Endothelial cell (in vitro differentiated cells): ENCODE measurements at regions not wholly inside any gene's neighbourhood (a gene's known extent, or its start where the extent isn't known, plus 50 kb on each side); places are given as distances from the start of the nearest gene placed in this dataset.

Experiments
- DNase-seq: peaks from one replicate; pipeline ENCODE4 v3.0.0; 2021; ENCODE audit warnings: low spot score
- H3K27ac Mint-ChIP-seq: one replicate; pipeline ENCODE4 v1.8.0; 2021; ENCODE audit warnings: mixed read lengths, inconsistent platforms; ENCODE audit not compliant: unreplicated experiment
- H3K27me3 Mint-ChIP-seq: one replicate; pipeline ENCODE4 v1.8.0; 2021; ENCODE audit warnings: mild to moderate bottlenecking, moderate library complexity, mixed read lengths, inconsistent platforms; ENCODE audit not compliant: unreplicated experiment
- H3K36me3 Mint-ChIP-seq: one replicate; pipeline ENCODE4 v1.8.0; 2021; ENCODE audit warnings: mild to moderate bottlenecking, low read depth, mixed read lengths, inconsistent platforms; ENCODE audit not compliant: unreplicated experiment
- H3K4me1 Mint-ChIP-seq: one replicate; pipeline ENCODE4 v1.8.0; 2021; ENCODE audit warnings: mild to moderate bottlenecking, mixed read lengths, inconsistent platforms; ENCODE audit not compliant: unreplicated experiment
- H3K4me3 Mint-ChIP-seq: one replicate; pipeline ENCODE4 v1.8.0; 2021; ENCODE audit warnings: mild to moderate bottlenecking, mixed read lengths, inconsistent platforms; ENCODE audit not compliant: unreplicated experiment
- H3K9me3 Mint-ChIP-seq: one replicate; pipeline ENCODE4 v1.8.0; 2021; ENCODE audit warnings: mixed read lengths, inconsistent platforms; ENCODE audit not compliant: unreplicated experiment
- TF ChIP-seq, protein P1 (sequence below): fragments of 200-600 bp; sonication (generic); IDR thresholded peaks from one replicate; pipeline ENCODE4 v1.5.0; 2021; ENCODE audit warnings: antibody characterized with exemption; ENCODE audit not compliant: unreplicated experiment

GRCh38 chr1:25096307-25097150 lies 135.8 kb downstream of the SYF2 start:
- Mint-ChIP-seq H3K4me3 (no peak overlapping the region), H3K27me3 (peaks cover 5% of the 10 kb centered on the region), H3K4me1 (peaks cover 15% of the 10 kb centered on the region), H3K27ac (no peak overlapping the region), H3K36me3 (no peaks in the 10 kb centered on the region), H3K9me3 (no peaks in the 10 kb centered on the region)
- DNase-seq = no peak
- TF ChIP-seq, protein P1, sequence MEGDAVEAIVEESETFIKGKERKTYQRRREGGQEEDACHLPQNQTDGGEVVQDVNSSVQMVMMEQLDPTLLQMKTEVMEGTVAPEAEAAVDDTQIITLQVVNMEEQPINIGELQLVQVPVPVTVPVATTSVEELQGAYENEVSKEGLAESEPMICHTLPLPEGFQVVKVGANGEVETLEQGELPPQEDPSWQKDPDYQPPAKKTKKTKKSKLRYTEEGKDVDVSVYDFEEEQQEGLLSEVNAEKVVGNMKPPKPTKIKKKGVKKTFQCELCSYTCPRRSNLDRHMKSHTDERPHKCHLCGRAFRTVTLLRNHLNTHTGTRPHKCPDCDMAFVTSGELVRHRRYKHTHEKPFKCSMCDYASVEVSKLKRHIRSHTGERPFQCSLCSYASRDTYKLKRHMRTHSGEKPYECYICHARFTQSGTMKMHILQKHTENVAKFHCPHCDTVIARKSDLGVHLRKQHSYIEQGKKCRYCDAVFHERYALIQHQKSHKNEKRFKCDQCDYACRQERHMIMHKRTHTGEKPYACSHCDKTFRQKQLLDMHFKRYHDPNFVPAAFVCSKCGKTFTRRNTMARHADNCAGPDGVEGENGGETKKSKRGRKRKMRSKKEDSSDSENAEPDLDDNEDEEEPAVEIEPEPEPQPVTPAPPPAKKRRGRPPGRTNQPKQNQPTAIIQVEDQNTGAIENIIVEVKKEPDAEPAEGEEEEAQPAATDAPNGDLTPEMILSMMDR = no peak

- Mint-ChIP-seq H3K36me3 (no peaks in the 10 kb centered on the region), H3K9me3 (no peaks in the 10 kb centered on the region), H3K4me1 (peaks cover 9% of the 10 kb centered on the region), H3K27me3 (peaks cover 5% of the 10 kb centered on the region), H3K27ac (no peak overlapping the region), H3K4me3 (no peak overlapping the region)
- no peak for DNase-seq
- TF ChIP-seq, protein P1 = no peak
These were observed 136.6 kb downstream of the SYF2 start for GRCh38 chr1:25095635-25096200.

- H3K27ac Mint-ChIP-seq = no peak overlapping the region
- H3K36me3 Mint-ChIP-seq = no peaks in the 10 kb centered on the region
- TF ChIP-seq, protein P1 = no peak
- DNase-seq = no peak
- H3K9me3 Mint-ChIP-seq = no peaks in the 10 kb centered on the region
- peaks cover 5% of the 10 kb centered on the region for H3K27me3 Mint-ChIP-seq
- H3K4me3 Mint-ChIP-seq = no peak overlapping the region
- peaks cover 5% of the 10 kb centered on the region for H3K4me1 Mint-ChIP-seq
These were observed 137.3 kb downstream of the SYF2 start for GRCh38 chr1:25094995-25095394.

GRCh38 chr1:25094229-25094628 lies 138.1 kb downstream of the SYF2 start:
- TF ChIP-seq, protein P1 = no peak
- Mint-ChIP-seq H3K4me3 (no peak overlapping the region), H3K27ac (no peak overlapping the region), H3K36me3 (no peaks in the 10 kb centered on the region), H3K27me3 (peaks cover 5% of the 10 kb centered on the region), H3K9me3 (no peaks in the 10 kb centered on the region), H3K4me1 (peaks cover 5% of the 10 kb centered on the region)
- no peak for DNase-seq

DNA sequence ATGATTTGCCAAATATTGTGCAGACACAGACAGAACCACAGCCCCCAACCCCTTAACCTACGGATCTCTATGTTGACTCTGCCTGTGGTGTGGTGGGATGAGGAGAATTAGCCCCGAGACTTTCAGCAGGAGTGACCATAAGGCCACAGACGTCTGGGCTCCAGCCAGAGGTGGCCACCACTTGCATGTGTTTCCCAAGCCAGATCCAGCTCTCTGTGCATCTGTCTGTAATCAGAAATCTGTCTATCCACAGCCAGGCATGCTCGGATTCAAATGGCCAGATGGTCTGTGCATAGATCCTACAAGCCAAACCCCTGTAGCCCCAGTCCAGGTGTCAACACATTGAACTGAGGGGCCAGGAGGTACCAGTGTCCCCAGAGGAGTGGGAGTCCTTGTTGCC lies 140.6 kb downstream of the SYF2 start:
- peaks cover 5% of the 10 kb centered on the region for H3K36me3 Mint-ChIP-seq
- H3K4me1 Mint-ChIP-seq = peaks cover 5% of the 10 kb centered on the region
- H3K27ac Mint-ChIP-seq = no peak overlapping the region
- H3K27me3 Mint-ChIP-seq = peaks cover 7% of the 10 kb centered on the region
- DNase-seq = no peak
- no peaks in the 10 kb centered on the region for H3K9me3 Mint-ChIP-seq
- TF ChIP-seq, protein P1 = no peak
- H3K4me3 Mint-ChIP-seq = no peak overlapping the region
